Smooth muscle cell (in vitro differentiated cells): ENCODE measurements at regions not wholly inside any gene's neighbourhood (a gene's known extent, or its start where the extent isn't known, plus 50 kb on each side); places are given as distances from the start of the nearest gene placed in this dataset.
"Not testable (repeated sequence)": the region's sequence is repeated elsewhere in the genome, so short reads cannot be mapped to it uniquely, and the experiment has no call there.

Experiments
- DNase-seq: peaks from one replicate; lab custom pipeline; 2025; ENCODE audit not compliant: unreplicated experiment; lab: John Stamatoyannopoulos, UW
- H2AFZ ChIP-seq: fragments of 200-600 bp; sonication (generic); 2 replicates; pipeline ENCODE4 v1.6.0; 2016; ENCODE audit warnings: antibody characterized with exemption, low read depth, mild to moderate bottlenecking
- H3F3A ChIP-seq: fragments of 200-600 bp; sonication (generic); 2 replicates; pipeline ENCODE4 v1.6.0; 2017; ENCODE audit warnings: antibody characterized with exemption, low read depth
- H3K27ac ChIP-seq: fragments of 200-600 bp; sonication (generic); 2 replicates; pipeline ENCODE4 v1.5.1; 2016; ENCODE audit warnings: low read depth, mild to moderate bottlenecking
- H3K27me3 ChIP-seq: fragments of 200-600 bp; sonication (generic); 2 replicates; pipeline ENCODE4 v1.6.1; 2016; ENCODE audit warnings: low read depth, mild to moderate bottlenecking
- H3K36me3 ChIP-seq: fragments of 200-600 bp; sonication (generic); 2 replicates; pipeline ENCODE4 v1.5.1; 2016; ENCODE audit warnings: low read depth
- H3K4me1 ChIP-seq: fragments of 200-600 bp; sonication (generic); 2 replicates; pipeline ENCODE4 v1.5.1; 2016; ENCODE audit warnings: low read depth
- H3K4me2 ChIP-seq: fragments of 200-600 bp; sonication (generic); 2 replicates; pipeline ENCODE4 v1.6.0; 2016; ENCODE audit warnings: mild to moderate bottlenecking
- H3K4me3 ChIP-seq: fragments of 200-600 bp; sonication (generic); 2 replicates; pipeline ENCODE4 v1.5.1; 2016; ENCODE audit warnings: mild to moderate bottlenecking
- H3K79me2 ChIP-seq: fragments of 200-600 bp; sonication (generic); 2 replicates; pipeline ENCODE4 v1.6.0; 2016; ENCODE audit warnings: low read depth, mild to moderate bottlenecking
- H3K9ac ChIP-seq: fragments of 200-600 bp; sonication (generic); 2 replicates; pipeline ENCODE4 v1.6.0; 2016; ENCODE audit warnings: low read depth
- H3K9me3 ChIP-seq: fragments of 200-600 bp; sonication (generic); replicated peaks from 2 replicates; pipeline ENCODE4 v1.5.1; 2016; ENCODE audit warnings: low read depth
- H4K20me1 ChIP-seq: fragments of 200-600 bp; sonication (generic); 2 replicates; pipeline ENCODE4 v1.6.0; 2016; ENCODE audit warnings: low read depth
- CTCF ChIP-seq: fragments of 200-600 bp; sonication (generic); IDR thresholded peaks from 2 replicates; pipeline ENCODE4 v1.5.1; 2017; ENCODE audit warnings: borderline replicate concordance, mild to moderate bottlenecking, antibody characterized with exemption; ENCODE audit not compliant: insufficient read depth, poor library complexity, severe bottlenecking
- WGBS: methylation state at CpG from one replicate; pipeline ENCODE4 v1.1.7; 2016; ENCODE audit warnings: low lambda C conversion rate; 5-methylcytosine and 5-hydroxymethylcytosine counted together

DNA sequence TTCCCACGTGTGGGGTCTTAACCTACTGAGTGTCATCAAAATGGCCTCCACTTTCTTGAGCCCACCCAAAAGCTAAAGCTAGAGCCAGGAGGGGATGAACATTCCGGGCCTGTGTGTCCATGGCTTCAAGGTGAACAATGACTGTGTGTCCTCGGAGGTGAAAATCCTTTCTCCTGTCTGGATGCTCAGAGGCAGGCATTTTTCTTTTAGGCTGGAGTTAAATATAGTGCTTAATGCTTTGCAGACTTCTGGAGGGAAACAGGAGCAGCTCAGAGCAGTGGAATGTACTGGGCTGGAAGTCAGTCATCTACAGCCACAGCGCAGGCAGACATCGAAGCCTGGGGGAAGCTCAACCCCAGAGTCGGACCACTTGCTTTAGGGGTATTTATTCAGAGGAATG, 68.6 kb upstream of the TMEM45B start:
- Histone ChIP-seq H3K4me1 (peaks cover 10% of the 10 kb centered on the region), H3K27me3 (peaks cover 12% of the 10 kb centered on the region), H4K20me1 (no peaks in the 10 kb centered on the region), H3K27ac (no peak overlapping the region), H3K4me2 (no peak overlapping the region), H3K79me2 (no peaks in the 10 kb centered on the region), H3K36me3 (no peaks in the 10 kb centered on the region), H3K4me3 (no peak overlapping the region), H3K9me3 (no peaks in the 10 kb centered on the region), H3K9ac (no peak overlapping the region), H2AFZ (no peak overlapping the region), H3F3A (peaks cover 5% of the 10 kb centered on the region)
- no peak for DNase-seq
- TF ChIP-seq CTCF, result no peak
- 69% methylated on average over 6 of the region's 6 CpGs for WGBS

GRCh38 chr11:129749141-129749540, 66.5 kb upstream of the TMEM45B start:
- WGBS, result 93% methylated on average over 5 of the region's 5 CpGs
- no peak for TF ChIP-seq CTCF
- H3K27ac ChIP-seq, result no peak overlapping the region

GRCh38 chr11:129750343-129751292, 65.0 kb upstream of the TMEM45B start:
- 25% methylated on average over 56 of the region's 57 CpGs for WGBS
- H3F3A ChIP-seq, result no peaks in the 10 kb centered on the region
- no peaks in the 10 kb centered on the region for H3K9me3 ChIP-seq
- H3K4me1 ChIP-seq, result no peaks in the 10 kb centered on the region
- no peaks in the 10 kb centered on the region for H3K79me2 ChIP-seq
- H3K36me3 ChIP-seq, result no peaks in the 10 kb centered on the region
- H4K20me1 ChIP-seq, result no peaks in the 10 kb centered on the region
- no peak overlapping the region for H3K9ac ChIP-seq
- peaks cover 12% of the 10 kb centered on the region for H3K27me3 ChIP-seq
- H3K4me2 ChIP-seq, result peak overlapping the region; percentile 89
- H2AFZ ChIP-seq, result peak overlapping the region; percentile 91
- peak overlapping the region; percentile 37 for H3K4me3 ChIP-seq
- peak; percentile 99 for TF ChIP-seq CTCF
- no peak overlapping the region for H3K27ac ChIP-seq
- peak; percentile 29 for DNase-seq

More at GRCh38 chr11:129749141-129749540, 66.5 kb upstream of the TMEM45B start:
- Histone ChIP-seq H3F3A (no peaks in the 10 kb centered on the region), H3K9ac (no peak overlapping the region), H3K9me3 (no peaks in the 10 kb centered on the region), H3K36me3 (no peaks in the 10 kb centered on the region), H4K20me1 (no peaks in the 10 kb centered on the region), H3K4me2 (no peak overlapping the region), H3K4me3 (no peak overlapping the region), H3K4me1 (no peaks in the 10 kb centered on the region), H3K27me3 (peaks cover 12% of the 10 kb centered on the region), H3K79me2 (no peaks in the 10 kb centered on the region), H2AFZ (no peak overlapping the region)
- no peak for DNase-seq

- Histone ChIP-seq H3K4me1 (no peaks in the 10 kb centered on the region), H3K9ac (no peak overlapping the region), H3F3A (no peaks in the 10 kb centered on the region), H4K20me1 (no peaks in the 10 kb centered on the region), H3K27ac (no peak overlapping the region), H2AFZ (no peak overlapping the region), H3K4me3 (no peak overlapping the region), H3K27me3 (peaks cover 12% of the 10 kb centered on the region), H3K36me3 (no peaks in the 10 kb centered on the region), H3K4me2 (no peak overlapping the region), H3K9me3 (no peaks in the 10 kb centered on the region), H3K79me2 (no peaks in the 10 kb centered on the region)
- TF ChIP-seq CTCF, result no peak
- no peak for DNase-seq
- 63% methylated on average over 3 of the region's 3 CpGs for WGBS
Measured at GRCh38 chr11:129751511-129751910, 64.1 kb upstream of the TMEM45B start.

- H2AFZ ChIP-seq, H3K27me3 ChIP-seq, H3K36me3 ChIP-seq, H3K79me2 ChIP-seq, H3K9ac ChIP-seq, H3K9me3 ChIP-seq, H4K20me1 ChIP-seq, DNase-seq, H3K4me1 ChIP-seq, H3K4me3 ChIP-seq, H3K4me2 ChIP-seq, H3F3A ChIP-seq: not testable (repeated sequence)
- H3K27ac ChIP-seq, result peak overlapping the region; percentile 28
- WGBS, result 79% methylated on average over 4 of the region's 4 CpGs
Measured at GRCh38 chr11:129763569-129763968, 52.1 kb upstream of the TMEM45B start.
